H9 (cell line): ENCODE measurements at regions not wholly inside any gene's neighbourhood (a gene's known extent, or its start where the extent isn't known, plus 50 kb on each side); places are given as distances from the start of the nearest gene placed in this dataset.
"Not testable (repeated sequence)": the region's sequence is repeated elsewhere in the genome, so short reads cannot be mapped to it uniquely, and the experiment has no call there.

Experiments
- DNase-seq: peaks from one replicate; pipeline ENCODE4 v3.0.0-alpha.2; 2017
- H2AFZ ChIP-seq: one replicate; pipeline ENCODE4 v1.6.1; 2013; ENCODE audit warnings: mild to moderate bottlenecking, low read length, control low read depth, moderate library complexity
- H2AK5ac ChIP-seq: 2 replicates; pipeline ENCODE4 v1.6.1; 2013; ENCODE audit warnings: low read length, control low read depth, mixed read lengths; ENCODE audit not compliant: insufficient read length
- H2BK120ac ChIP-seq: one replicate; pipeline ENCODE4 v1.6.1; 2013; ENCODE audit warnings: low read depth, mild to moderate bottlenecking, low read length, control low read depth, inconsistent platforms; ENCODE audit not compliant: poor library complexity, severe bottlenecking
- H2BK12ac ChIP-seq: 2 replicates; pipeline ENCODE4 v1.6.1; 2013; ENCODE audit warnings: low read length, control low read depth, mixed read lengths, low read depth; ENCODE audit not compliant: insufficient read length
- H2BK15ac ChIP-seq: 2 replicates; pipeline ENCODE4 v1.6.1; 2013; ENCODE audit warnings: low read depth, low read length, control low read depth
- H2BK20ac ChIP-seq: one replicate; pipeline ENCODE4 v1.6.1; 2013; ENCODE audit warnings: low read depth, mild to moderate bottlenecking, low read length, control low read depth, inconsistent platforms; ENCODE audit not compliant: poor library complexity, severe bottlenecking
- H2BK5ac ChIP-seq: 2 replicates; pipeline ENCODE4 v1.6.1; 2013; ENCODE audit warnings: low read length, control low read depth, mixed read lengths; ENCODE audit not compliant: insufficient read length
- H3K14ac ChIP-seq: 2 replicates; pipeline ENCODE4 v1.6.1; 2013; ENCODE audit warnings: low read length, control low read depth; ENCODE audit not compliant: insufficient read depth
- H3K18ac ChIP-seq: 2 replicates; pipeline ENCODE4 v1.6.1; 2013; ENCODE audit warnings: low read depth, mild to moderate bottlenecking, mixed read lengths, low read length, control low read depth; ENCODE audit not compliant: insufficient read length
- H3K23ac ChIP-seq: 2 replicates; pipeline ENCODE4 v1.6.1; 2013; ENCODE audit warnings: low read length, control low read depth, mixed read lengths, low read depth; ENCODE audit not compliant: insufficient read length
- H3K23me2 ChIP-seq: 2 replicates; pipeline ENCODE4 v1.6.1; 2013; ENCODE audit warnings: low read depth, mild to moderate bottlenecking, mixed read lengths, low read length, control low read depth; ENCODE audit not compliant: insufficient read length, poor library complexity, severe bottlenecking
- H3K27ac ChIP-seq: 2 replicates; pipeline ENCODE4 v1.5.1; 2013; ENCODE audit warnings: low read length, control low read depth, mixed read lengths, low read depth; ENCODE audit not compliant: insufficient read length
- H3K27me3 ChIP-seq: 2 replicates; pipeline ENCODE4 v1.6.1; 2013; ENCODE audit warnings: low read length, control low read depth, inconsistent platforms; ENCODE audit not compliant: insufficient read depth
- H3K4ac ChIP-seq: 2 replicates; pipeline ENCODE4 v1.6.1; 2013; ENCODE audit warnings: low read depth, mild to moderate bottlenecking, control low read depth, inconsistent platforms, low read length, moderate library complexity
- H3K4me1 ChIP-seq: 2 replicates; pipeline ENCODE4 v1.6.1; 2013; ENCODE audit warnings: low read length, control low read depth, inconsistent platforms; ENCODE audit not compliant: insufficient read depth
- H3K4me2 ChIP-seq: 2 replicates; pipeline ENCODE4 v1.6.1; 2013; ENCODE audit warnings: low read length, control low read depth, mixed read lengths; ENCODE audit not compliant: insufficient read length, insufficient read depth
- H3K56ac ChIP-seq: 2 replicates; pipeline ENCODE4 v1.6.1; 2013; ENCODE audit warnings: low read depth, mild to moderate bottlenecking, mixed read lengths, low read length, control low read depth; ENCODE audit not compliant: insufficient read length
- H3K79me1 ChIP-seq: 2 replicates; pipeline ENCODE4 v1.6.1; 2013; ENCODE audit warnings: low read depth, mild to moderate bottlenecking, moderate library complexity, low read length, control low read depth, inconsistent platforms; ENCODE audit not compliant: insufficient read depth, poor library complexity, severe bottlenecking
- H3K79me2 ChIP-seq: 2 replicates; pipeline ENCODE4 v1.6.1; 2013; ENCODE audit warnings: low read length, control low read depth, inconsistent platforms; ENCODE audit not compliant: insufficient read depth
- H3K9ac ChIP-seq: 2 replicates; pipeline ENCODE4 v1.6.1; 2013; ENCODE audit warnings: low read length, control low read depth, mixed read lengths; ENCODE audit not compliant: insufficient read length; ENCODE audit errors: extremely low read depth
- H3K9me3 ChIP-seq: one replicate; pipeline ENCODE4 v1.6.1; 2013; ENCODE audit warnings: low read depth, low read length, inconsistent platforms; ENCODE audit not compliant: control insufficient read depth
- H3T11ph ChIP-seq: one replicate; pipeline ENCODE4 v1.6.1; 2013; ENCODE audit warnings: mild to moderate bottlenecking, low read length, control low read depth, inconsistent platforms
- H4K20me1 ChIP-seq: one replicate; pipeline ENCODE4 v1.6.1; 2013; ENCODE audit not compliant: control insufficient read depth, insufficient read length, insufficient read depth
- H4K5ac ChIP-seq: 2 replicates; pipeline ENCODE4 v1.6.1; 2013; ENCODE audit warnings: low read depth, mild to moderate bottlenecking, mixed read lengths, low read length, control low read depth; ENCODE audit not compliant: insufficient read length
- H4K8ac ChIP-seq: replicated peaks from 2 replicates; pipeline ENCODE4 v1.6.1; 2013; ENCODE audit warnings: low read length, control low read depth, mixed read lengths, low read depth; ENCODE audit not compliant: insufficient read length
- H4K91ac ChIP-seq: 2 replicates; pipeline ENCODE4 v1.6.1; 2013; ENCODE audit warnings: low read depth, mild to moderate bottlenecking, moderate library complexity, mixed read lengths, low read length, control low read depth; ENCODE audit not compliant: insufficient read length
- H3K27ac Mint-ChIP-seq, 3 experiments: 2 replicates in 2 of 3; 3 replicates in 1 of 3; pipeline ENCODE4 v1.8.0; 2020 to 2021; ENCODE audit warnings: mixed read lengths in 3 of 3, mild to moderate bottlenecking in 1 of 3, moderate library complexity in 1 of 3
- H3K27me3 Mint-ChIP-seq: 2 replicates; pipeline ENCODE4 v1.8.0; 2021; ENCODE audit warnings: low read depth, mild to moderate bottlenecking, moderate library complexity, mixed read lengths
- H3K36me3 Mint-ChIP-seq, 3 experiments: 2 replicates in 2 of 3; 3 replicates in 1 of 3; pipeline ENCODE4 v1.8.0; 2020 to 2021; ENCODE audit warnings: low read depth in 3 of 3, mixed read lengths in 3 of 3; ENCODE audit not compliant: insufficient read depth in 1 of 3
- H3K4me1 Mint-ChIP-seq, 2 experiments: 2 replicates each; pipeline ENCODE4 v1.8.0; 2020; ENCODE audit warnings: mixed read lengths in 2 of 2
- H3K4me3 Mint-ChIP-seq, 2 experiments: 2 replicates in 1 of 2; 3 replicates in 1 of 2; pipeline ENCODE4 v1.8.0; 2020 to 2021; ENCODE audit warnings: mild to moderate bottlenecking in 2 of 2, mixed read lengths in 2 of 2, moderate library complexity in 1 of 2
- H3K9me3 Mint-ChIP-seq, 2 experiments: 2 replicates in 1 of 2; 3 replicates in 1 of 2; pipeline ENCODE4 v1.8.0; 2020; ENCODE audit warnings: mild to moderate bottlenecking in 2 of 2, mixed read lengths in 2 of 2, moderate library complexity in 1 of 2
- WGBS: extraction: QIAGEN DNeasy Blood & Tissue Kit; methylation state at CpG from one replicate; pipeline ENCODE4 v1.1.7; 2013; ENCODE audit warnings: missing lambda C conversion rate, low lambda C conversion rate, mixed read lengths; ENCODE audit not compliant: insufficient read length; ENCODE audit errors: extremely low coverage; 5-methylcytosine and 5-hydroxymethylcytosine counted together
- TF ChIP-seq, protein P1 (sequence below): fragments of 200-600 bp; sonication (generic); conservative IDR thresholded peaks from 3 replicates; pipeline ENCODE4 v1.8.0; 2021; ENCODE audit warnings: antibody characterized with exemption, mild to moderate bottlenecking

DNA sequence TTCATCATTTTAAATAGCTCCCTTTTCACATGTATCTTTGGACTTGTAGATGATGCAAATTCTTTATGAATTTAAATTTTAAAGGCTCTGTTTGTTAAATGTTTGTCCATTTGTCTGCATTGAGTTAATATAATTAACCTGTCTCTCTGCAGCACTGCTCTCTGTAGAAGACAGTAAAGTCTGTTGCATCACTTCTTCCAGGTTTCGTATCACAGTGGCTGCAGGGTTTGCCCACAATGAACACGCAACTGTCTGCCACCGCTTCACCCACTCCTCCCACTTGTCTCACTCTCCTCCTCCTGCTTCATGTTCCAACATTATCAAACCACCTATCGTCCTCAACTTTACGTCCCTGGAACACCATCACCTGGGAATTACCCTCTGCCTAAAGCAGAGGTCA is 231.3 kb upstream of the SLC30A5 start:
- Histone ChIP-seq H3K4me2 (no peak overlapping the region), H2AK5ac (no peak overlapping the region), H4K8ac (no peak overlapping the region), H3K18ac (no peak overlapping the region), H3K56ac (no peak overlapping the region), H3K23me2 (no peaks in the 10 kb centered on the region), H4K20me1 (no peaks in the 10 kb centered on the region), H3K9me3 (no peaks in the 10 kb centered on the region), H4K5ac (no peak overlapping the region), H3K4ac (no peak overlapping the region), H3K79me2 (no peaks in the 10 kb centered on the region), H3K27ac (no peak overlapping the region), H2AFZ (no peak overlapping the region), H2BK15ac (no peak overlapping the region), H3K79me1 (no peaks in the 10 kb centered on the region), H3K27me3 (no peaks in the 10 kb centered on the region), H3K9ac (no peak overlapping the region), H3K4me1 (no peaks in the 10 kb centered on the region), H2BK5ac (no peak overlapping the region), H3K23ac (no peak overlapping the region), H3T11ph (no peak overlapping the region), H4K91ac (no peak overlapping the region), H2BK20ac (no peak overlapping the region), H2BK120ac (no peak overlapping the region), H2BK12ac (no peak overlapping the region), H3K14ac (no peak overlapping the region)
- TF ChIP-seq, protein P1, sequence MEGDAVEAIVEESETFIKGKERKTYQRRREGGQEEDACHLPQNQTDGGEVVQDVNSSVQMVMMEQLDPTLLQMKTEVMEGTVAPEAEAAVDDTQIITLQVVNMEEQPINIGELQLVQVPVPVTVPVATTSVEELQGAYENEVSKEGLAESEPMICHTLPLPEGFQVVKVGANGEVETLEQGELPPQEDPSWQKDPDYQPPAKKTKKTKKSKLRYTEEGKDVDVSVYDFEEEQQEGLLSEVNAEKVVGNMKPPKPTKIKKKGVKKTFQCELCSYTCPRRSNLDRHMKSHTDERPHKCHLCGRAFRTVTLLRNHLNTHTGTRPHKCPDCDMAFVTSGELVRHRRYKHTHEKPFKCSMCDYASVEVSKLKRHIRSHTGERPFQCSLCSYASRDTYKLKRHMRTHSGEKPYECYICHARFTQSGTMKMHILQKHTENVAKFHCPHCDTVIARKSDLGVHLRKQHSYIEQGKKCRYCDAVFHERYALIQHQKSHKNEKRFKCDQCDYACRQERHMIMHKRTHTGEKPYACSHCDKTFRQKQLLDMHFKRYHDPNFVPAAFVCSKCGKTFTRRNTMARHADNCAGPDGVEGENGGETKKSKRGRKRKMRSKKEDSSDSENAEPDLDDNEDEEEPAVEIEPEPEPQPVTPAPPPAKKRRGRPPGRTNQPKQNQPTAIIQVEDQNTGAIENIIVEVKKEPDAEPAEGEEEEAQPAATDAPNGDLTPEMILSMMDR: no peak
- no peak for DNase-seq
- WGBS: no CpG with 5 or more reads among the region's 5 CpGs
- no peak overlapping the region for H3K27ac Mint-ChIP-seq
- H3K9me3 Mint-ChIP-seq: peaks cover 21 to 27% of the 10 kb centered on the region in 2 experiments
- no peak overlapping the region; a peak in 1 of 5 replicates for H3K4me3 Mint-ChIP-seq
- peaks cover 2 to 35% (median 8%) of the 10 kb centered on the region in 3 experiments; a peak in 6 of 7 replicates for H3K36me3 Mint-ChIP-seq
- H3K27me3 Mint-ChIP-seq: peaks cover 2% of the 10 kb centered on the region; the same call in 1 of the 2 replicates
- H3K4me1 Mint-ChIP-seq: peaks cover 0 to 5% of the 10 kb centered on the region in 2 experiments; a peak in 2 of 4 replicates

DNA sequence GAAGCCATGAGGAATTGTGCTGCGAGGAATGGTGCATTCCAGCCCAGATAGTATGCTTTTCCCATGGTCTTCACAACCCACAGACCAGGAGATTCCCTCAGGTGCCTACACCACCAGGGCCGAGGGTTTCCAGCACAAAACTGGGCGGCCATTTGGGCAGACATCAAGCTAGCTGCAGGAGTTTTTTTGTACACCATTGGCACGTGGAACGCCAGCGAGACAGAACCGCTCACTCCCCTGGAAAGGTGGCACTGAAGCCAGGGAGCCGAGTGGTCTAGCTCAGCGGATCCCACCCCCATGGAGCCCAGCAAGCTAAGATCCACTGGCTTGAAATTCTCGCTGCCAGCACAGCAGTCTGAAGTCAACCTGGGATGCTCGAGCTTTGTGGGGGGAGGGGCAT is 228.6 kb upstream of the SLC30A5 start:
- H3K4me3 Mint-ChIP-seq, H4K20me1 ChIP-seq, H3K4me1 ChIP-seq, H3K18ac ChIP-seq, H4K5ac ChIP-seq, H3K14ac ChIP-seq, H3K23me2 ChIP-seq, H4K91ac ChIP-seq, H2BK15ac ChIP-seq, H2BK12ac ChIP-seq, H2AFZ ChIP-seq, H3K27ac ChIP-seq, H3K56ac ChIP-seq, H3K23ac ChIP-seq, H2BK120ac ChIP-seq, DNase-seq, H3K27me3 ChIP-seq, H4K8ac ChIP-seq, H3K4ac ChIP-seq, H3K79me1 ChIP-seq, H3K4me1 Mint-ChIP-seq, H3K27me3 Mint-ChIP-seq, H3K27ac Mint-ChIP-seq, H2BK5ac ChIP-seq, H2BK20ac ChIP-seq, H3K9ac ChIP-seq, H3K9me3 ChIP-seq, H3K79me2 ChIP-seq, H3T11ph ChIP-seq, H2AK5ac ChIP-seq, H3K4me2 ChIP-seq: not testable (repeated sequence)
- H3K36me3 Mint-ChIP-seq: peaks cover 0 to 32% (median 6%) of the 10 kb centered on the region in 3 experiments; a peak in 5 of 7 replicates
- WGBS: no CpG with 5 or more reads among the region's 11 CpGs
- H3K9me3 Mint-ChIP-seq: peaks cover 19 to 21% of the 10 kb centered on the region in 2 experiments
